GM23338 (cell line): ENCODE measurements at regions not wholly inside any gene's neighbourhood (a gene's known extent, or its start where the extent isn't known, plus 50 kb on each side); places are given as distances from the start of the nearest gene placed in this dataset.

Source experiments
- ATAC-seq: fragments of 200-7000 bp; cut with Tn5 transposase; 3 replicates; pipeline ENCODE4 v1.9.1; 2020
- DNase-seq: peaks from one replicate; pipeline ENCODE4 v3.0.0-alpha.2; 2015; ENCODE audit warnings: low spot score
- H2AFZ ChIP-seq: fragments of 200-600 bp; sonication (generic); 2 replicates; pipeline ENCODE4 v1.8.0; 2016; ENCODE audit warnings: antibody characterized with exemption, mild to moderate bottlenecking, moderate library complexity
- H3F3A ChIP-seq: fragments of 200-600 bp; sonication (generic); replicated peaks from 2 replicates; pipeline ENCODE4 v1.8.0; 2017; ENCODE audit warnings: antibody characterized with exemption, mixed run types, low read depth
- H3K27ac ChIP-seq: fragments of 200-600 bp; sonication (generic); 2 replicates; pipeline ENCODE4 v1.6.1; 2016; ENCODE audit warnings: low read depth
- H3K27me3 ChIP-seq: fragments of 200-600 bp; sonication (generic); 2 replicates; pipeline ENCODE4 v1.8.0; 2016; ENCODE audit warnings: mild to moderate bottlenecking, mixed run types, moderate library complexity; ENCODE audit not compliant: insufficient read depth
- H3K36me3 ChIP-seq: fragments of 200-600 bp; sonication (generic); 2 replicates; pipeline ENCODE4 v1.8.0; 2016; ENCODE audit warnings: mild to moderate bottlenecking; ENCODE audit not compliant: insufficient read depth
- H3K4me1 ChIP-seq: fragments of 200-600 bp; sonication (generic); 2 replicates; pipeline ENCODE4 v1.8.0; 2016; ENCODE audit warnings: mild to moderate bottlenecking, moderate library complexity; ENCODE audit not compliant: insufficient read depth
- H3K4me2 ChIP-seq: fragments of 200-600 bp; sonication (generic); 2 replicates; pipeline ENCODE4 v1.7.1; 2017; ENCODE audit warnings: mixed run types
- H3K4me3 ChIP-seq: fragments of 200-600 bp; sonication (generic); 2 replicates; pipeline ENCODE4 v1.6.1; 2016; ENCODE audit warnings: mixed run types
- H3K79me2 ChIP-seq: fragments of 200-600 bp; sonication (generic); replicated peaks from 2 replicates; pipeline ENCODE4 v1.8.0; 2017; ENCODE audit warnings: mild to moderate bottlenecking; ENCODE audit not compliant: insufficient read depth
- H3K9me2 ChIP-seq: fragments of 200-600 bp; sonication (generic); 2 replicates; pipeline ENCODE4 v1.8.0; 2017; ENCODE audit not compliant: insufficient read depth
- H4K20me1 ChIP-seq: fragments of 200-600 bp; sonication (generic); replicated peaks from 2 replicates; pipeline ENCODE4 v1.8.0; 2017; ENCODE audit warnings: mild to moderate bottlenecking; ENCODE audit not compliant: insufficient read depth
- H3K27ac Mint-ChIP-seq: 2 replicates; pipeline ENCODE4 v1.8.0; 2020; ENCODE audit warnings: inconsistent platforms, mild to moderate bottlenecking, moderate library complexity, mixed read lengths
- H3K27me3 Mint-ChIP-seq: 3 replicates; pipeline ENCODE4 v1.8.0; 2022; ENCODE audit warnings: low read depth, mild to moderate bottlenecking, moderate library complexity, mixed read lengths, inconsistent platforms; ENCODE audit not compliant: insufficient read depth, poor library complexity
- H3K36me3 Mint-ChIP-seq: 3 replicates; pipeline ENCODE4 v1.8.0; 2021; ENCODE audit warnings: low read depth, mild to moderate bottlenecking, inconsistent platforms, moderate library complexity, mixed read lengths
- H3K4me1 Mint-ChIP-seq: 3 replicates; pipeline ENCODE4 v1.8.0; 2020; ENCODE audit warnings: mild to moderate bottlenecking, inconsistent platforms, mixed read lengths
- H3K4me3 Mint-ChIP-seq: 3 replicates; pipeline ENCODE4 v1.8.0; 2021; ENCODE audit warnings: moderate library complexity, mild to moderate bottlenecking, inconsistent platforms, mixed read lengths
- H3K9me3 Mint-ChIP-seq: 3 replicates; pipeline ENCODE4 v1.8.0; 2020; ENCODE audit warnings: moderate library complexity, mild to moderate bottlenecking, inconsistent platforms, mixed read lengths
- CREB1 ChIP-seq: fragments of 250-450 bp; sonication (Bioruptor Pico); IDR thresholded peaks from 2 replicates; pipeline ENCODE4 v1.5.0; 2020; ENCODE audit warnings: low read depth, mild to moderate bottlenecking, moderate library complexity
- CTCF ChIP-seq, 2 experiments: fragments of 200-600 bp in 1 of 2; sonication (generic) in 1 of 2; conservative IDR thresholded peaks; 2 replicates each; pipeline versions ENCODE4 v1.5.1 to v1.6.1; 2016 to 2017; ENCODE audit warnings: antibody characterized with exemption in 2 of 2, low read depth in 2 of 2, mild to moderate bottlenecking in 2 of 2, moderate library complexity in 1 of 2
- ETS1 ChIP-seq: IDR thresholded peaks from 2 replicates; pipeline ENCODE4 v1.6.1; 2016; ENCODE audit warnings: antibody characterized with exemption
- EZH2 ChIP-seq: fragments of 200-600 bp; sonication (generic); IDR thresholded peaks from one replicate; pipeline ENCODE4 v1.8.0; 2017; ENCODE audit warnings: antibody characterized with exemption, mild to moderate bottlenecking, low read depth; ENCODE audit not compliant: unreplicated experiment
- EZH2phosphoT487 ChIP-seq: fragments of 200-600 bp; sonication (generic); IDR thresholded peaks from one replicate; pipeline ENCODE4 v1.8.1; 2018; ENCODE audit warnings: antibody characterized with exemption; ENCODE audit not compliant: unreplicated experiment
- JUNB ChIP-seq: IDR thresholded peaks from one replicate; pipeline ENCODE4 v1.6.1; 2016; ENCODE audit warnings: antibody characterized with exemption; ENCODE audit not compliant: unreplicated experiment
- POLR2AphosphoS5 ChIP-seq: IDR thresholded peaks from 2 replicates; pipeline ENCODE4 v1.6.1; 2016; ENCODE audit warnings: antibody characterized with exemption, low read depth
- REST ChIP-seq: IDR thresholded peaks from one replicate; pipeline ENCODE4 v1.6.1; 2018; ENCODE audit warnings: antibody characterized with exemption; ENCODE audit not compliant: unreplicated experiment
- STAT1 ChIP-seq: IDR thresholded peaks from one replicate; pipeline ENCODE4 v1.6.1; 2016; ENCODE audit warnings: antibody characterized with exemption; ENCODE audit not compliant: unreplicated experiment
- ZNF114 ChIP-seq: fragments of 250-450 bp; sonication (Bioruptor Pico); IDR thresholded peaks from 2 replicates; pipeline ENCODE4 v1.5.0; 2020; ENCODE audit warnings: mild to moderate bottlenecking, moderate library complexity
- ZNF331 ChIP-seq: fragments of 250-450 bp; sonication (Bioruptor Pico); IDR thresholded peaks from 2 replicates; pipeline ENCODE4 v1.5.0; 2020; ENCODE audit warnings: low read depth, mild to moderate bottlenecking, moderate library complexity

GRCh38 chr18:51593931-51594330, 396.4 kb upstream of the MEX3C start (continued):
- TF ChIP-seq REST (no peak), ETS1 (no peak), EZH2 (no peak), ZNF331 (CRISPR knock-in tag) (no peak), JUNB (no peak), CREB1 (CRISPR knock-in tag) (no peak), ZNF114 (CRISPR knock-in tag) (no peak), POLR2AphosphoS5 (no peak), CTCF (conservative IDR thresholded peaks at IDR 0.05; ENCODE audit: low read depth in 2 of 2) (no peak)

GRCh38 chr18:51603111-51603510, 405.6 kb upstream of the MEX3C start:
- no peak overlapping the region for H2AFZ ChIP-seq
- no peak for DNase-seq
- TF ChIP-seq JUNB (no peak), STAT1 (no peak), CTCF (conservative IDR thresholded peaks at IDR 0.05; ENCODE audit: low read depth in 2 of 2) (no peak), ETS1 (no peak), EZH2 (no peak), EZH2phosphoT487 (no peak), POLR2AphosphoS5 (no peak), CREB1 (CRISPR knock-in tag) (no peak), REST (no peak), ZNF331 (CRISPR knock-in tag) (no peak)

More at GRCh38 chr18:51603111-51603510, 405.6 kb upstream of the MEX3C start:
- no peak overlapping the region for H3K4me3 Mint-ChIP-seq
- Histone ChIP-seq H3K4me2 (no peak overlapping the region), H3K27ac (no peak overlapping the region), H3K27me3 (no peaks in the 10 kb centered on the region), H4K20me1 (no peaks in the 10 kb centered on the region), H3K36me3 (no peaks in the 10 kb centered on the region), H3K4me1 (no peaks in the 10 kb centered on the region), H3K9me2 (no peaks in the 10 kb centered on the region), H3K79me2 (no peaks in the 10 kb centered on the region), H3K4me3 (no peak overlapping the region), H3F3A (no peaks in the 10 kb centered on the region)
- no peaks in the 10 kb centered on the region for H3K4me1 Mint-ChIP-seq
- H3K36me3 Mint-ChIP-seq: peaks cover 11% of the 10 kb centered on the region; the same call in 2 of the 3 replicates
- no peak for ATAC-seq
- H3K27ac Mint-ChIP-seq: no peak overlapping the region
- peaks cover 1% of the 10 kb centered on the region for H3K27me3 Mint-ChIP-seq
- H3K9me3 Mint-ChIP-seq: peaks cover 11% of the 10 kb centered on the region
